H1 (cell line): ENCODE measurements at regions not wholly inside any gene's neighbourhood (a gene's known extent, or its start where the extent isn't known, plus 50 kb on each side); places are given as distances from the start of the nearest gene placed in this dataset.

ENCODE experiments used
- CTCF ChIA-PET: fragments of 300-600 bp; sonication (Branson Sonifier 250); formaldehyde crosslinking; loops from one replicate; lab custom pipeline; 2021; ENCODE audit not compliant: partially characterized antibody; lab: Charles Lee
- POLR2A ChIA-PET: fragments of 300-600 bp; sonication (Branson Sonifier 250); formaldehyde crosslinking; loops from one replicate; lab custom pipeline; 2021; ENCODE audit warnings: inconsistent platforms; ENCODE audit not compliant: partially characterized antibody; lab: Charles Lee
- DNase-seq, 2 experiments: peaks; one replicate each; pipeline versions ENCODE4 v3.0.0 to v3.0.0-alpha.2; 2010 to 2022; ENCODE audit warnings: low spot score in 2 of 2, low read depth in 1 of 2, mixed read lengths in 1 of 2
- FAIRE-seq: peaks from 2 replicates; lab custom pipeline; 2011; peaks lifted over from hg19 to GRCh38; lab: Jason Lieb, UNC
- H2AFZ ChIP-seq: 2 replicates; pipeline ENCODE4 v1.8.1; 2012; ENCODE audit warnings: low read length, inconsistent platforms
- H2AK5ac ChIP-seq: 2 replicates; pipeline ENCODE4 v1.6.1; 2013; ENCODE audit warnings: low read depth, low read length
- H2BK120ac ChIP-seq: replicated peaks from 2 replicates; pipeline ENCODE3; 2013; ENCODE audit warnings: low read depth, low read length, inconsistent platforms
- H2BK12ac ChIP-seq: 2 replicates; pipeline ENCODE4 v1.6.1; 2013; ENCODE audit warnings: low read depth, low read length
- H2BK15ac ChIP-seq: 2 replicates; pipeline ENCODE4 v1.6.1; 2013; ENCODE audit warnings: low read length
- H2BK20ac ChIP-seq: 2 replicates; pipeline ENCODE4 v1.6.1; 2013; ENCODE audit warnings: low read length
- H2BK5ac ChIP-seq: 2 replicates; pipeline ENCODE4 v1.6.1; 2013; ENCODE audit warnings: low read depth, low read length
- H3K14ac ChIP-seq: 2 replicates; pipeline ENCODE4 v1.6.1; 2013; ENCODE audit warnings: inconsistent platforms; ENCODE audit not compliant: insufficient read length
- H3K18ac ChIP-seq: 2 replicates; pipeline ENCODE4 v1.6.1; 2013; ENCODE audit warnings: low read length; ENCODE audit errors: extremely low read depth
- H3K23ac ChIP-seq: 2 replicates; pipeline ENCODE4 v1.6.1; 2013; ENCODE audit warnings: inconsistent platforms; ENCODE audit not compliant: insufficient read length
- H3K23me2 ChIP-seq: 2 replicates; pipeline ENCODE4 v1.6.1; 2013; ENCODE audit warnings: low read depth, low read length
- H3K27ac ChIP-seq: 2 replicates; pipeline ENCODE4 v1.6.1; 2011; ENCODE audit warnings: low read depth, low read length, inconsistent platforms
- H3K27me3 ChIP-seq, 4 experiments: replicated peaks in 1 of 4; 1 replicate in 1 of 4; 2 replicates in 3 of 4; pipeline versions ENCODE4 v1.6.1 to v1.8.1; 2011 to 2013; ENCODE audit warnings: low read length in 3 of 4, mild to moderate bottlenecking in 3 of 4, inconsistent platforms in 2 of 4, mixed read lengths in 2 of 4, moderate library complexity in 1 of 4; ENCODE audit not compliant: control insufficient read depth in 3 of 4, insufficient read depth in 3 of 4; ENCODE audit errors: extremely low read depth in 1 of 4
- H3K36me3 ChIP-seq, 4 experiments: 2 replicates each; pipeline versions ENCODE4 v1.6.1 to v1.8.1; 2011 to 2013; ENCODE audit warnings: mild to moderate bottlenecking in 4 of 4, low read length in 3 of 4, moderate library complexity in 2 of 4, control low read depth in 1 of 4, inconsistent platforms in 1 of 4; ENCODE audit not compliant: insufficient read depth in 4 of 4, control insufficient read depth in 2 of 4
- H3K4ac ChIP-seq: replicated peaks from 2 replicates; pipeline ENCODE3; 2013; ENCODE audit warnings: low read length, low read depth, mixed read lengths, inconsistent platforms; ENCODE audit not compliant: insufficient read length
- H3K4me1 ChIP-seq, 4 experiments: replicated peaks in 1 of 4; 1 replicate in 1 of 4; 2 replicates in 3 of 4; pipeline versions ENCODE4 v1.6.1 to v1.8.1; 2011 to 2013; ENCODE audit warnings: low read length in 3 of 4, inconsistent platforms in 2 of 4, mixed read lengths in 1 of 4; ENCODE audit not compliant: insufficient read depth in 4 of 4, control insufficient read depth in 3 of 4
- H3K4me2 ChIP-seq, 2 experiments: 2 replicates each; pipeline versions ENCODE4 v1.6.1 to v1.8.1; 2011 to 2013; ENCODE audit warnings: low read depth in 2 of 2, low read length in 2 of 2, control low read depth in 1 of 2, inconsistent platforms in 1 of 2, mild to moderate bottlenecking in 1 of 2; ENCODE audit not compliant: insufficient read depth in 1 of 2
- H3K4me3 ChIP-seq, 4 experiments: fragments of 200-600, 300-600 bp in 1 of 4; sonication (generic), shearing (Covaris generic), sonication (Bioruptor Twin) in 1 of 4; 2 replicates each; pipeline versions ENCODE4 v1.5.1 to v1.8.1; 2011 to 2016; ENCODE audit warnings: low read length in 4 of 4, low read depth in 3 of 4, control low read depth in 2 of 4, inconsistent platforms in 2 of 4, mild to moderate bottlenecking in 2 of 4, mixed read lengths in 1 of 4, moderate library complexity in 1 of 4; ENCODE audit not compliant: insufficient read depth in 2 of 4; ENCODE audit errors: extremely low read depth in 1 of 4
- H3K56ac ChIP-seq: replicated peaks from 2 replicates; pipeline ENCODE3; 2013; ENCODE audit warnings: low read depth, mild to moderate bottlenecking, mixed read lengths, low read length, inconsistent platforms; ENCODE audit not compliant: insufficient read length
- H3K79me1 ChIP-seq: 2 replicates; pipeline ENCODE4 v1.6.1; 2013; ENCODE audit warnings: low read depth, low read length, control low read depth
- H3K79me2 ChIP-seq, 2 experiments: 2 replicates each; pipeline versions ENCODE4 v1.6.1 to v1.8.1; 2012 to 2013; ENCODE audit warnings: low read length in 2 of 2, mild to moderate bottlenecking in 2 of 2, inconsistent platforms in 1 of 2; ENCODE audit not compliant: insufficient read depth in 2 of 2, control insufficient read depth in 1 of 2
- H3K9ac ChIP-seq, 4 experiments: replicated peaks in 1 of 4; 1 replicate in 1 of 4; 2 replicates in 3 of 4; pipeline versions ENCODE4 v1.6.1 to v1.8.1; 2011 to 2013; ENCODE audit warnings: low read depth in 3 of 4, low read length in 3 of 4, control low read depth in 2 of 4, mild to moderate bottlenecking in 2 of 4, moderate library complexity in 2 of 4, inconsistent platforms in 1 of 4; ENCODE audit errors: extremely low read depth in 1 of 4
- H3K9me3 ChIP-seq, 2 experiments: 2 replicates each; pipeline versions ENCODE4 v1.6.1 to v1.8.1; 2012 to 2013; ENCODE audit warnings: mild to moderate bottlenecking in 2 of 2, moderate library complexity in 2 of 2, control low read depth in 1 of 2, inconsistent platforms in 1 of 2, low read depth in 1 of 2, low read length in 1 of 2, mixed read lengths in 1 of 2; ENCODE audit not compliant: insufficient read depth in 2 of 2
- H4K20me1 ChIP-seq, 2 experiments: replicated peaks in 1 of 2; 2 replicates each; pipeline versions ENCODE3 to v1.8.1; 2011 to 2013; ENCODE audit warnings: inconsistent platforms in 2 of 2, low read length in 2 of 2, mild to moderate bottlenecking in 1 of 2; ENCODE audit not compliant: insufficient read depth in 2 of 2, control insufficient read depth in 1 of 2
- H4K5ac ChIP-seq: 2 replicates; pipeline ENCODE4 v1.6.1; 2013; ENCODE audit warnings: low read length, low read depth, mixed read lengths, inconsistent platforms; ENCODE audit not compliant: insufficient read length
- H4K8ac ChIP-seq: 2 replicates; pipeline ENCODE4 v1.8.0; 2013; ENCODE audit warnings: mild to moderate bottlenecking, moderate library complexity, low read length, inconsistent platforms; ENCODE audit not compliant: insufficient read depth; ENCODE audit errors: extremely low read depth
- H4K91ac ChIP-seq: replicated peaks from 2 replicates; pipeline ENCODE3; 2013; ENCODE audit warnings: low read length, mixed read lengths, inconsistent platforms; ENCODE audit not compliant: insufficient read length
- BRCA1 ChIP-seq: IDR thresholded peaks from 2 replicates; pipeline ENCODE4 v1.6.1; 2012; ENCODE audit warnings: low read depth, low read length, improper control_type of control experiment
- CHD1 ChIP-seq: IDR thresholded peaks from 2 replicates; pipeline ENCODE4 v1.6.1; 2012; ENCODE audit warnings: low read depth, low read length, improper control_type of control experiment
- CTBP2 ChIP-seq: IDR thresholded peaks from 2 replicates; pipeline ENCODE4 v1.7.0; 2011; ENCODE audit warnings: borderline replicate concordance, mild to moderate bottlenecking, moderate library complexity, mixed read lengths, low read length; ENCODE audit not compliant: insufficient read depth, insufficient read length
- GTF2F1 ChIP-seq: IDR thresholded peaks from 2 replicates; pipeline ENCODE4 v1.6.1; 2012; ENCODE audit warnings: low read depth, low read length, improper control_type of control experiment, borderline replicate concordance
- HDAC2 ChIP-seq, 2 experiments: fragments of 300-600 bp in 1 of 2; sonication (generic) in 1 of 2; IDR thresholded peaks; 2 replicates each; pipeline ENCODE4 v1.6.1; 2011 to 2012; ENCODE audit warnings: low read depth in 2 of 2, low read length in 2 of 2, mild to moderate bottlenecking in 2 of 2, moderate library complexity in 2 of 2, borderline replicate concordance in 1 of 2, inconsistent platforms in 1 of 2
- MAFK ChIP-seq: IDR thresholded peaks from 2 replicates; pipeline ENCODE4 v1.6.1; 2012; ENCODE audit warnings: low read depth, mild to moderate bottlenecking, improper control_type of control experiment, low read length
- MAX ChIP-seq: IDR thresholded peaks from 2 replicates; pipeline ENCODE4 v1.6.1; 2012; ENCODE audit warnings: inconsistent platforms
- NANOG ChIP-seq: IDR thresholded peaks from 2 replicates; pipeline ENCODE4 v1.6.1; 2011; ENCODE audit warnings: low read length, low read depth, mild to moderate bottlenecking, inconsistent platforms; ENCODE audit not compliant: insufficient read depth, poor library complexity, severe bottlenecking
- RFX5 ChIP-seq: IDR thresholded peaks from 2 replicates; pipeline ENCODE4 v1.6.1; 2011; ENCODE audit warnings: low read depth, low read length, improper control_type of control experiment, borderline replicate concordance
- RXRA ChIP-seq: IDR thresholded peaks from 2 replicates; pipeline ENCODE4 v1.6.1; 2011; ENCODE audit warnings: low read depth, mild to moderate bottlenecking, low read length, moderate library complexity; ENCODE audit not compliant: insufficient read depth
- SIRT6 ChIP-seq: IDR thresholded peaks from one replicate; pipeline ENCODE4 v1.7.1; 2012; ENCODE audit warnings: low read length, inconsistent platforms
- SP2 ChIP-seq: IDR thresholded peaks from 2 replicates; pipeline ENCODE4 v1.6.1; 2012; ENCODE audit warnings: mild to moderate bottlenecking, low read length, inconsistent platforms
- WGBS, 2 experiments: shearing (Covaris generic) in 1 of 2; methylation state at CpG; one replicate each; pipeline versions ENCODE4 v1.1.6 to v1.1.7; 2013 to 2015; ENCODE audit warnings: low lambda C conversion rate in 2 of 2, mixed read lengths in 2 of 2, inconsistent platforms in 1 of 2, low coverage in 1 of 2, missing lambda C conversion rate in 1 of 2; ENCODE audit not compliant: insufficient replicate concordance in 2 of 2, insufficient coverage in 1 of 2, insufficient read length in 1 of 2; ENCODE audit errors: extremely low coverage in 1 of 2, missing lambda C conversion rate in 1 of 2; 5-methylcytosine and 5-hydroxymethylcytosine counted together

GRCh38 chr18:73691118-73691517 is 456.5 kb downstream of the FBXO15 start:
- Histone ChIP-seq H4K91ac (no peak overlapping the region), H3K79me2 (no peaks in the 10 kb centered on the region), H3K23ac (no peak overlapping the region), H3K4me3 (no peak overlapping the region), H2AFZ (no peak overlapping the region), H2BK12ac (no peak overlapping the region), H2BK15ac (no peak overlapping the region), H4K5ac (no peak overlapping the region), H3K9ac (no peak overlapping the region), H2AK5ac (no peak overlapping the region), H3K14ac (no peak overlapping the region), H3K27ac (no peak overlapping the region), H3K79me1 (no peaks in the 10 kb centered on the region), H3K4me1 (peaks cover 0 to 13% (median 1%) of the 10 kb centered on the region in 4 experiments; a peak in 4 of 7 replicates), H2BK5ac (no peak overlapping the region), H3K18ac (no peak overlapping the region), H3K56ac (no peak overlapping the region), H3K4me2 (no peak overlapping the region), H2BK20ac (no peak overlapping the region), H3K36me3 (no peaks in the 10 kb centered on the region), H3K27me3 (no peaks in the 10 kb centered on the region), H2BK120ac (no peak overlapping the region), H4K20me1 (no peaks in the 10 kb centered on the region), H4K8ac (no peak overlapping the region), H3K9me3 (no peaks in the 10 kb centered on the region), H3K4ac (no peak overlapping the region), H3K23me2 (no peaks in the 10 kb centered on the region)
- FAIRE-seq (no peak), DNase-seq (no peak)
- POLR2A ChIA-PET: no interaction called here
- WGBS, 2 experiments: 92% methylated on average over 6 of the region's 6 CpGs; no CpG with 5 or more reads in 1 of the 2 experiments
- CTCF ChIA-PET: no interaction called here
- TF ChIP-seq BRCA1 (no peak), SP2 (no peak), HDAC2 (IDR thresholded peaks at IDR 0.05; ENCODE audit: borderline replicate concordance in 1 of 2, low read depth in 2 of 2, low read length in 2 of 2) (no peak), CTBP2 (no peak), CHD1 (no peak), MAFK (no peak), SIRT6 (no peak), RFX5 (no peak), NANOG (no peak), GTF2F1 (no peak), RXRA (no peak), MAX (no peak)
